T-helper 17 cell (primary cell): ENCODE measurements at regions not wholly inside any gene's neighbourhood (a gene's known extent, or its start where the extent isn't known, plus 50 kb on each side); places are given as distances from the start of the nearest gene placed in this dataset.

Experiments used
- ATAC-seq: fragments of 150-1000 bp; cut with Tn5 transposase; 2 replicates; pipeline ENCODE4 v1.10.0; 2021; ENCODE audit warnings: mild to moderate bottlenecking, moderate library complexity
- DNase-seq, 3 donors: peaks; one replicate each; pipeline versions ENCODE4 v3.0.0 to v3.0.0-alpha.2; 2020 to 2021
- H3K9me3 ChIP-seq: one replicate; pipeline ENCODE4 v1.7.0; 2013; ENCODE audit warnings: low read length, mild to moderate bottlenecking; ENCODE audit not compliant: control insufficient read depth, poor library complexity, severe bottlenecking
- H3K27ac Mint-ChIP-seq: one replicate; pipeline ENCODE4 v1.8.0; 2022; ENCODE audit warnings: mild to moderate bottlenecking, moderate library complexity, mixed read lengths
- H3K27me3 Mint-ChIP-seq: one replicate; pipeline ENCODE4 v1.8.0; 2022; ENCODE audit warnings: mixed read lengths
- H3K36me3 Mint-ChIP-seq: one replicate; pipeline ENCODE4 v1.8.0; 2022; ENCODE audit warnings: low read depth, mixed read lengths
- H3K4me1 Mint-ChIP-seq: one replicate; pipeline ENCODE4 v1.8.0; 2022; ENCODE audit warnings: mild to moderate bottlenecking, mixed read lengths
- H3K4me3 Mint-ChIP-seq: one replicate; pipeline ENCODE4 v1.8.0; 2022; ENCODE audit warnings: mild to moderate bottlenecking, moderate library complexity, mixed read lengths

DNA sequence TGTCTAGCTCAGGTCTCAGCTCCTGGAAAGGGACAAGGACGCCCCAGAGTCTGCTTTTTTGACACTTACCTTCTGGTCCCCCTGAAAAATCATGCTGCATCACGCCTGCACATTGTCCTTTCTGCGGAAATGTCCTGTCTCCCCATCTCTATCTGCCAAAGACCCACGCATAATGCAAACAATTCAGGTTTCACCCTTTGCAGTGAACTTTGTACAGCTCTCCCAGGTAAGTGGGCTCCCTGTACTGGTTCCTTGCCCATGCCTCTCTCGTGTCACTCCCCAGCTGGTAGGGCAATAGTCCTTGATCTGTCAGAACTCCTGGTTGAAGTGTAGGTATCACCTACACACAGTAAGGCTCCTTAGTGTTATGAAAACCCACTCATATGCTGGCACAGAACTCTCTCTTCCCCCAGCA is 102.9 kb upstream of the IRF2BP2 start:
- no peaks in the 10 kb centered on the region for H3K9me3 ChIP-seq
- H3K27me3 Mint-ChIP-seq = no peaks in the 10 kb centered on the region
- H3K4me1 Mint-ChIP-seq = peaks cover 2% of the 10 kb centered on the region
- no peaks in the 10 kb centered on the region for H3K36me3 Mint-ChIP-seq
- no peak overlapping the region for H3K27ac Mint-ChIP-seq
- no peak overlapping the region for H3K4me3 Mint-ChIP-seq
- no peak for DNase-seq
- no peak for ATAC-seq

DNA sequence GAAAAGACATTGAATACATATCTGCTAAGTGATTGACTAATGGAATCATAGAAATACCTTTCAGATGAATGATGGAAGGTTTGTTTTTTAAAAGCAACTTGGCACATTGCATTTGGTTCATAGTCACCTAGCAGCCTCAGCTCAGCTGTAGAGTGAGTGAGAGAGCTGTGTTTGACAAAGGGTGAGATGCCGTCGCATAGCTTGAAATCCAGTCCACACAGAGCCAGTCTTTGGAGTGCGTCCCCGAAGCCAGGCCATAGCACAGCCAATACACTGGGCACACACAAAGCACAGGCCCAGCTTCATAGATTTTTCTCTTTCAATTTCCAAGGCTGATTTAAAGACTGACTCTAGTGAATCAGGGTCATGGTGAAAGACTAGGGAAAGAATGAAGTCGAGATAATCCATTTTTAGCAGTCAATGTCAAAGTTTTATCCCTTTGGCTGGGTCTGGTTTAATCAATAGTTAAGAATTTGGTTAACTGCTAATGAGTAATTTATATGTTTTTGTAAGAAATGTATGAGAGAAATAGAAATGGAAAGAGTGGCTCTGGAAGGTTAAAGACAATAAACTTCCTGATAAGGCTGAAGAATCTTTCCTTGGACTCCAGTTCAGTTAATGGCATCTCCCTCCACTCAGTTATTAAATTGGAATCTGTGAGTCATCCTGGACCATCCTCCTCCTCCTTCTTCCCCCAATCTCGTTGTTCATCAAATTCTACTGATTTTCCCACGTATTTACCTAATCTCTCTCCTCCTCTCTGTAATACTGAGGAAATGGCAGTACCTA is 101.2 kb upstream of the IRF2BP2 start:
- H3K36me3 Mint-ChIP-seq = peaks cover under 1% of the 10 kb centered on the region
- H3K4me1 Mint-ChIP-seq = peaks cover under 1% of the 10 kb centered on the region
- no peaks in the 10 kb centered on the region for H3K27me3 Mint-ChIP-seq
- H3K27ac Mint-ChIP-seq = no peak overlapping the region
- H3K9me3 ChIP-seq = no peaks in the 10 kb centered on the region
- H3K4me3 Mint-ChIP-seq = no peak overlapping the region
- ATAC-seq (no peak), DNase-seq (no peak)

- Mint-ChIP-seq H3K4me3 (no peak overlapping the region), H3K27me3 (no peaks in the 10 kb centered on the region), H3K36me3 (peaks cover 3% of the 10 kb centered on the region), H3K4me1 (peaks cover 6% of the 10 kb centered on the region), H3K27ac (no peak overlapping the region)
- H3K9me3 ChIP-seq = no peaks in the 10 kb centered on the region
- ATAC-seq (no peak), DNase-seq (no peak)
These were observed 100.4 kb upstream of the IRF2BP2 start for GRCh38 chr1:234710381-234710780.

GRCh38 chr1:234709473-234710228 is 99.7 kb upstream of the IRF2BP2 start:
- no peak for ATAC-seq
- H3K27ac Mint-ChIP-seq = no peak overlapping the region
- DNase-seq = no peak
- H3K4me1 Mint-ChIP-seq = peaks cover 6% of the 10 kb centered on the region
- no peaks in the 10 kb centered on the region for H3K27me3 Mint-ChIP-seq
- no peaks in the 10 kb centered on the region for H3K9me3 ChIP-seq
- H3K4me3 Mint-ChIP-seq = no peak overlapping the region
- peaks cover 3% of the 10 kb centered on the region for H3K36me3 Mint-ChIP-seq

- DNase-seq (no peak), ATAC-seq (no peak)
- Mint-ChIP-seq H3K4me3 (no peak overlapping the region), H3K27me3 (no peaks in the 10 kb centered on the region), H3K4me1 (peaks cover 6% of the 10 kb centered on the region), H3K36me3 (peaks cover 3% of the 10 kb centered on the region), H3K27ac (no peak overlapping the region)
- no peaks in the 10 kb centered on the region for H3K9me3 ChIP-seq
These were observed 98.9 kb upstream of the IRF2BP2 start for GRCh38 chr1:234708700-234709395.

- ATAC-seq (no peak), DNase-seq (no peak)
- H3K9me3 ChIP-seq = no peaks in the 10 kb centered on the region
- peaks cover 3% of the 10 kb centered on the region for H3K36me3 Mint-ChIP-seq
- H3K27ac Mint-ChIP-seq = no peak overlapping the region
- no peaks in the 10 kb centered on the region for H3K27me3 Mint-ChIP-seq
- peaks cover 6% of the 10 kb centered on the region for H3K4me1 Mint-ChIP-seq
- no peak overlapping the region for H3K4me3 Mint-ChIP-seq
These were observed 97.7 kb upstream of the IRF2BP2 start for GRCh38 chr1:234707641-234708040.

DNA sequence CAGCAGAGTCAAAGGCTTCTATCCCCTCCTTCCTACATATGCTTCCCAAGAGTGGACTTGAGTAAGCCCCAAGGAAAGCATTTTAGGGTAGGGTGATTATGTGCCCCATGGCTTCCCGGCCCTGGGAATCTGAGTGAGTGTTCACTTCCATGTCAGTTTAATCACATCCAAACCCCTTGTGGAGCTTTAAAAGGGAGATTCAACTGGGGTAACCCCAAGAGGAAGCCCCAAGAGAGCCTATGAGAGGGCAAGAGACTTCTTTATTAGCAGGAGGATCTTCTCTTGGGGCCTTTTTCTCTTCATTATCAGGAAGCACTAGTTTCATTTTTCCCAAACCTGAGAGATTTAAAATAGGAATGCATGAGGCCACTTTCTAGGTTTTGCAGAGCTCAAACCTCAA is 97.0 kb upstream of the IRF2BP2 start:
- no peaks in the 10 kb centered on the region for H3K9me3 ChIP-seq
- peaks cover 3% of the 10 kb centered on the region for H3K36me3 Mint-ChIP-seq
- H3K4me1 Mint-ChIP-seq = peaks cover 6% of the 10 kb centered on the region
- ATAC-seq = no peak
- no peak for DNase-seq
- no peak overlapping the region for H3K4me3 Mint-ChIP-seq
- H3K27ac Mint-ChIP-seq = no peak overlapping the region
- H3K27me3 Mint-ChIP-seq = no peaks in the 10 kb centered on the region

- Mint-ChIP-seq H3K4me3 (no peak overlapping the region), H3K27ac (peak overlapping the region; percentile 3), H3K4me1 (peaks cover 6% of the 10 kb centered on the region), H3K27me3 (no peaks in the 10 kb centered on the region), H3K36me3 (peaks cover 3% of the 10 kb centered on the region)
- ATAC-seq = no peak
- H3K9me3 ChIP-seq = no peaks in the 10 kb centered on the region
- DNase-seq = no peak
These were observed 96.2 kb upstream of the IRF2BP2 start for GRCh38 chr1:234706199-234706598.

- H3K27me3 Mint-ChIP-seq = no peaks in the 10 kb centered on the region
- H3K36me3 Mint-ChIP-seq = peaks cover 3% of the 10 kb centered on the region
- peak overlapping the region; percentile 3 for H3K27ac Mint-ChIP-seq
- no peaks in the 10 kb centered on the region for H3K9me3 ChIP-seq
- peaks cover 6% of the 10 kb centered on the region for H3K4me1 Mint-ChIP-seq
- no peak overlapping the region for H3K4me3 Mint-ChIP-seq
- DNase-seq (no peak), ATAC-seq (no peak)
These were observed 95.6 kb upstream of the IRF2BP2 start for GRCh38 chr1:234705615-234706014.

- ATAC-seq = no peak
These were observed 94.3 kb upstream of the IRF2BP2 start for GRCh38 chr1:234704106-234704887.

GRCh38 chr1:234702342-234703000 is 92.5 kb upstream of the IRF2BP2 start:
- H3K4me3 Mint-ChIP-seq = no peak overlapping the region
- peaks cover 3% of the 10 kb centered on the region for H3K36me3 Mint-ChIP-seq
- H3K4me1 Mint-ChIP-seq = peaks cover 8% of the 10 kb centered on the region
- ATAC-seq (no peak), DNase-seq (no peak)
- no peak overlapping the region for H3K27ac Mint-ChIP-seq
- no peaks in the 10 kb centered on the region for H3K9me3 ChIP-seq
- H3K27me3 Mint-ChIP-seq = no peaks in the 10 kb centered on the region

More at GRCh38 chr1:234704106-234704887, 94.3 kb upstream of the IRF2BP2 start:
- no peak overlapping the region for H3K27ac Mint-ChIP-seq
- no peaks in the 10 kb centered on the region for H3K9me3 ChIP-seq
- DNase-seq = no peak
- no peaks in the 10 kb centered on the region for H3K27me3 Mint-ChIP-seq
- H3K4me1 Mint-ChIP-seq = peaks cover 8% of the 10 kb centered on the region
- H3K36me3 Mint-ChIP-seq = peaks cover 3% of the 10 kb centered on the region
- H3K4me3 Mint-ChIP-seq = no peak overlapping the region

GRCh38 chr1:234701737-234702341 is 91.9 kb upstream of the IRF2BP2 start:
- ATAC-seq (no peak), DNase-seq (no peak)
- no peaks in the 10 kb centered on the region for H3K27me3 Mint-ChIP-seq
- H3K4me3 Mint-ChIP-seq = no peak overlapping the region
- H3K4me1 Mint-ChIP-seq = peaks cover 8% of the 10 kb centered on the region
- no peak overlapping the region for H3K27ac Mint-ChIP-seq
- H3K9me3 ChIP-seq = no peaks in the 10 kb centered on the region
- peaks cover 3% of the 10 kb centered on the region for H3K36me3 Mint-ChIP-seq
